H9 (cell line): ENCODE measurements at regions not wholly inside any gene's neighbourhood (a gene's known extent, or its start where the extent isn't known, plus 50 kb on each side); places are given as distances from the start of the nearest gene placed in this dataset.

Experiments
- DNase-seq: peaks from one replicate; pipeline ENCODE4 v3.0.0-alpha.2; 2017
- H2AFZ ChIP-seq: one replicate; pipeline ENCODE4 v1.6.1; 2013; ENCODE audit warnings: mild to moderate bottlenecking, low read length, control low read depth, moderate library complexity
- H2AK5ac ChIP-seq: 2 replicates; pipeline ENCODE4 v1.6.1; 2013; ENCODE audit warnings: low read length, control low read depth, mixed read lengths; ENCODE audit not compliant: insufficient read length
- H2BK120ac ChIP-seq: one replicate; pipeline ENCODE4 v1.6.1; 2013; ENCODE audit warnings: low read depth, mild to moderate bottlenecking, low read length, control low read depth, inconsistent platforms; ENCODE audit not compliant: poor library complexity, severe bottlenecking
- H2BK12ac ChIP-seq: 2 replicates; pipeline ENCODE4 v1.6.1; 2013; ENCODE audit warnings: low read length, control low read depth, mixed read lengths, low read depth; ENCODE audit not compliant: insufficient read length
- H2BK15ac ChIP-seq: 2 replicates; pipeline ENCODE4 v1.6.1; 2013; ENCODE audit warnings: low read depth, low read length, control low read depth
- H2BK20ac ChIP-seq: one replicate; pipeline ENCODE4 v1.6.1; 2013; ENCODE audit warnings: low read depth, mild to moderate bottlenecking, low read length, control low read depth, inconsistent platforms; ENCODE audit not compliant: poor library complexity, severe bottlenecking
- H2BK5ac ChIP-seq: 2 replicates; pipeline ENCODE4 v1.6.1; 2013; ENCODE audit warnings: low read length, control low read depth, mixed read lengths; ENCODE audit not compliant: insufficient read length
- H3K14ac ChIP-seq: 2 replicates; pipeline ENCODE4 v1.6.1; 2013; ENCODE audit warnings: low read length, control low read depth; ENCODE audit not compliant: insufficient read depth
- H3K18ac ChIP-seq: 2 replicates; pipeline ENCODE4 v1.6.1; 2013; ENCODE audit warnings: low read depth, mild to moderate bottlenecking, mixed read lengths, low read length, control low read depth; ENCODE audit not compliant: insufficient read length
- H3K23ac ChIP-seq: 2 replicates; pipeline ENCODE4 v1.6.1; 2013; ENCODE audit warnings: low read length, control low read depth, mixed read lengths, low read depth; ENCODE audit not compliant: insufficient read length
- H3K23me2 ChIP-seq: 2 replicates; pipeline ENCODE4 v1.6.1; 2013; ENCODE audit warnings: low read depth, mild to moderate bottlenecking, mixed read lengths, low read length, control low read depth; ENCODE audit not compliant: insufficient read length, poor library complexity, severe bottlenecking
- H3K27ac ChIP-seq: 2 replicates; pipeline ENCODE4 v1.5.1; 2013; ENCODE audit warnings: low read length, control low read depth, mixed read lengths, low read depth; ENCODE audit not compliant: insufficient read length
- H3K27me3 ChIP-seq: 2 replicates; pipeline ENCODE4 v1.6.1; 2013; ENCODE audit warnings: low read length, control low read depth, inconsistent platforms; ENCODE audit not compliant: insufficient read depth
- H3K4ac ChIP-seq: 2 replicates; pipeline ENCODE4 v1.6.1; 2013; ENCODE audit warnings: low read depth, mild to moderate bottlenecking, control low read depth, inconsistent platforms, low read length, moderate library complexity
- H3K4me1 ChIP-seq: 2 replicates; pipeline ENCODE4 v1.6.1; 2013; ENCODE audit warnings: low read length, control low read depth, inconsistent platforms; ENCODE audit not compliant: insufficient read depth
- H3K4me2 ChIP-seq: 2 replicates; pipeline ENCODE4 v1.6.1; 2013; ENCODE audit warnings: low read length, control low read depth, mixed read lengths; ENCODE audit not compliant: insufficient read length, insufficient read depth
- H3K56ac ChIP-seq: 2 replicates; pipeline ENCODE4 v1.6.1; 2013; ENCODE audit warnings: low read depth, mild to moderate bottlenecking, mixed read lengths, low read length, control low read depth; ENCODE audit not compliant: insufficient read length
- H3K79me1 ChIP-seq: 2 replicates; pipeline ENCODE4 v1.6.1; 2013; ENCODE audit warnings: low read depth, mild to moderate bottlenecking, moderate library complexity, low read length, control low read depth, inconsistent platforms; ENCODE audit not compliant: insufficient read depth, poor library complexity, severe bottlenecking
- H3K79me2 ChIP-seq: 2 replicates; pipeline ENCODE4 v1.6.1; 2013; ENCODE audit warnings: low read length, control low read depth, inconsistent platforms; ENCODE audit not compliant: insufficient read depth
- H3K9ac ChIP-seq: 2 replicates; pipeline ENCODE4 v1.6.1; 2013; ENCODE audit warnings: low read length, control low read depth, mixed read lengths; ENCODE audit not compliant: insufficient read length; ENCODE audit errors: extremely low read depth
- H3K9me3 ChIP-seq: one replicate; pipeline ENCODE4 v1.6.1; 2013; ENCODE audit warnings: low read depth, low read length, inconsistent platforms; ENCODE audit not compliant: control insufficient read depth
- H3T11ph ChIP-seq: one replicate; pipeline ENCODE4 v1.6.1; 2013; ENCODE audit warnings: mild to moderate bottlenecking, low read length, control low read depth, inconsistent platforms
- H4K20me1 ChIP-seq: one replicate; pipeline ENCODE4 v1.6.1; 2013; ENCODE audit not compliant: control insufficient read depth, insufficient read length, insufficient read depth
- H4K5ac ChIP-seq: 2 replicates; pipeline ENCODE4 v1.6.1; 2013; ENCODE audit warnings: low read depth, mild to moderate bottlenecking, mixed read lengths, low read length, control low read depth; ENCODE audit not compliant: insufficient read length
- H4K8ac ChIP-seq: replicated peaks from 2 replicates; pipeline ENCODE4 v1.6.1; 2013; ENCODE audit warnings: low read length, control low read depth, mixed read lengths, low read depth; ENCODE audit not compliant: insufficient read length
- H4K91ac ChIP-seq: 2 replicates; pipeline ENCODE4 v1.6.1; 2013; ENCODE audit warnings: low read depth, mild to moderate bottlenecking, moderate library complexity, mixed read lengths, low read length, control low read depth; ENCODE audit not compliant: insufficient read length
- H3K27ac Mint-ChIP-seq, 3 experiments: 2 replicates in 2 of 3; 3 replicates in 1 of 3; pipeline ENCODE4 v1.8.0; 2020 to 2021; ENCODE audit warnings: mixed read lengths in 3 of 3, mild to moderate bottlenecking in 1 of 3, moderate library complexity in 1 of 3
- H3K27me3 Mint-ChIP-seq: 2 replicates; pipeline ENCODE4 v1.8.0; 2021; ENCODE audit warnings: low read depth, mild to moderate bottlenecking, moderate library complexity, mixed read lengths
- H3K36me3 Mint-ChIP-seq, 3 experiments: 2 replicates in 2 of 3; 3 replicates in 1 of 3; pipeline ENCODE4 v1.8.0; 2020 to 2021; ENCODE audit warnings: low read depth in 3 of 3, mixed read lengths in 3 of 3; ENCODE audit not compliant: insufficient read depth in 1 of 3
- H3K4me1 Mint-ChIP-seq, 2 experiments: 2 replicates each; pipeline ENCODE4 v1.8.0; 2020; ENCODE audit warnings: mixed read lengths in 2 of 2
- H3K4me3 Mint-ChIP-seq, 2 experiments: 2 replicates in 1 of 2; 3 replicates in 1 of 2; pipeline ENCODE4 v1.8.0; 2020 to 2021; ENCODE audit warnings: mild to moderate bottlenecking in 2 of 2, mixed read lengths in 2 of 2, moderate library complexity in 1 of 2
- H3K9me3 Mint-ChIP-seq, 2 experiments: 2 replicates in 1 of 2; 3 replicates in 1 of 2; pipeline ENCODE4 v1.8.0; 2020; ENCODE audit warnings: mild to moderate bottlenecking in 2 of 2, mixed read lengths in 2 of 2, moderate library complexity in 1 of 2
- CTCF ChIP-seq: fragments of 200-600 bp; sonication (generic); conservative IDR thresholded peaks from 3 replicates; pipeline ENCODE4 v1.8.0; 2021; ENCODE audit warnings: antibody characterized with exemption, mild to moderate bottlenecking
- whole genome bisulfite sequencing: extraction: QIAGEN DNeasy Blood & Tissue Kit; methylation state at CpG from one replicate; pipeline ENCODE4 v1.1.7; 2013; ENCODE audit warnings: missing lambda C conversion rate, low lambda C conversion rate, mixed read lengths; ENCODE audit not compliant: insufficient read length; ENCODE audit errors: extremely low coverage; 5-methylcytosine and 5-hydroxymethylcytosine counted together

GRCh38 chr4:27081675-27082586 lies 221.3 kb downstream of the STIM2 start:
- Histone ChIP-seq H3K9me3 (no peaks in the 10 kb centered on the region), H3K4ac (no peak overlapping the region), H2BK12ac (no peak overlapping the region), H3T11ph (no peak overlapping the region), H3K56ac (no peak overlapping the region), H3K9ac (no peak overlapping the region), H2BK5ac (no peak overlapping the region), H2AK5ac (no peak overlapping the region), H2BK15ac (no peak overlapping the region), H3K23ac (no peak overlapping the region), H4K8ac (no peak overlapping the region), H3K27me3 (no peaks in the 10 kb centered on the region; the same call in 1 of the 2 replicates), H3K27ac (no peak overlapping the region), H3K4me2 (no peak overlapping the region), H3K4me1 (peaks cover 10% of the 10 kb centered on the region; the same call in 1 of the 2 replicates), H3K79me2 (no peaks in the 10 kb centered on the region), H4K20me1 (no peaks in the 10 kb centered on the region), H2BK20ac (no peak overlapping the region), H3K18ac (no peak overlapping the region), H3K14ac (no peak overlapping the region), H4K5ac (no peak overlapping the region), H3K23me2 (peaks cover 6% of the 10 kb centered on the region), H2AFZ (no peak overlapping the region), H3K79me1 (no peaks in the 10 kb centered on the region), H2BK120ac (no peak overlapping the region), H4K91ac (no peak overlapping the region)
- H3K4me3 Mint-ChIP-seq: no peak overlapping the region
- H3K4me1 Mint-ChIP-seq: peaks cover 37 to 43% of the 10 kb centered on the region in 2 experiments
- 0 out of 7 replicates have a peak, but pooled peaks cover 0 to 2% (median 0%) of the 10 kb centered on the region in 3 experiments for H3K36me3 Mint-ChIP-seq
- H3K9me3 Mint-ChIP-seq: no peaks in the 10 kb centered on the region
- WGBS: no CpG with 5 or more reads among the region's 6 CpGs
- peak overlapping the region in 1 of 3 experiments; percentile 3; a peak in 1 of 7 replicates for H3K27ac Mint-ChIP-seq
- TF ChIP-seq CTCF: no peak
- no peak for DNase-seq
- peaks cover 30% of the 10 kb centered on the region for H3K27me3 Mint-ChIP-seq
